ENCODE measurements at regions not wholly inside any gene's neighbourhood (a gene's known extent, or its start where the extent isn't known, plus 50 kb on each side); places are given as distances from the start of the nearest gene placed in this dataset.

DNA sequence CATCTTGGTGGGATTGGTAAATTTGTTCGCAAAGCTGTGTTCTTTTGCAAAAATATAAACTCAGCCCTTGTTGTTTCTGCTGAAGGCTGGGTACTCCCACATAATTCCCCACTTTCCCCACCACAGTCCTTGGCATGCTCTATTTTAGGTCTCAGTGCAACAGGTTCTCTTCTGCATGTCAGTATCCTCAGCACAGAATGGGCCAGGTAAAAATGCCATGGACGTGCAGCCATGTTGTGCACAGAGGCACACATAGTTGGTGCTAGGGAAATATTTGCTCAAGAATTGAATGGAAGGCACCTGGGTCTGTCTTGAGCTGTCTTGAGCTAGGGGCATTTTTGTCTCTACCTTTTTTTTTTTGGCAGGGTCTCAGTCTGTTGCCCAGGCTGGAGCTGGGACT is 87.8 kb upstream of the LHX5 start:
- Histone ChIP-seq H2BK120ac (ENCODE audit: low read depth, low read length) (no peak overlapping the region), H2BK12ac (ENCODE audit: low read length) (no peak overlapping the region), H2BK5ac (ENCODE audit: low read length) (no peak overlapping the region), H4K91ac (ENCODE audit: low read depth, low read length, poor library complexity) (no peak overlapping the region), H3K4me3 (ENCODE audit: low read length in 2 of 2) (no peak overlapping the region), H3K4me2 (ENCODE audit: insufficient read depth, low read length, poor library complexity, severe bottlenecking) (no peak overlapping the region), H3K27me3 (ENCODE audit: control insufficient read depth in 3 of 3, insufficient read depth in 3 of 3, low read depth in 1 of 3, low read length in 3 of 3) (peaks cover 0 to 12% (median 0%) of the 10 kb centered on the region in 3 experiments), H3K9ac (ENCODE audit: low read depth, low read length, poor library complexity) (no peak overlapping the region), H3K14ac (ENCODE audit: low read length) (no peak overlapping the region), H3K79me1 (ENCODE audit: low read depth, low read length) (no peaks in the 10 kb centered on the region), H2AK5ac (ENCODE audit: low read depth, low read length) (no peak overlapping the region), H2BK15ac (ENCODE audit: low read length) (no peak overlapping the region), H3K4ac (ENCODE audit: low read length) (no peak overlapping the region), H3K27ac (replicated peaks; ENCODE audit: low read length) (no peak overlapping the region), H2AFZ (ENCODE audit: low read length) (no peak overlapping the region), H3K23ac (ENCODE audit: low read depth, low read length, poor library complexity) (no peak overlapping the region), H3K9me3 (replicated peaks in 1 of 2; ENCODE audit: control insufficient read depth in 2 of 2, insufficient read depth in 1 of 2, low read depth in 1 of 2, low read length in 2 of 2) (no peaks in the 10 kb centered on the region), H3K18ac (ENCODE audit: low read length) (no peak overlapping the region), H3K4me1 (ENCODE audit: control insufficient read depth in 2 of 2, insufficient read depth in 1 of 2, low read depth in 1 of 2, low read length in 2 of 2) (no peaks in the 10 kb centered on the region), H3K36me3 (replicated peaks in 1 of 2; ENCODE audit: control insufficient read depth in 2 of 2, insufficient read depth in 2 of 2, low read length in 2 of 2) (no peaks in the 10 kb centered on the region), H4K8ac (ENCODE audit: low read depth, low read length) (no peak overlapping the region)
- WGBS, 2 donors (ENCODE audit: extremely low coverage in 2 of 2, insufficient read length in 2 of 2, insufficient replicate concordance in 1 of 2): no CpG with 5 or more reads among the region's 2 CpGs
- no peak for DNase-seq (ENCODE audit: low spot score)

GRCh38 chr12:113555226-113555625 is 83.6 kb upstream of the LHX5 start:
- H3K23ac ChIP-seq (ENCODE audit: low read depth, low read length, poor library complexity): no peak overlapping the region
- H2BK120ac ChIP-seq (ENCODE audit: low read depth, low read length): no peak overlapping the region
- H3K79me1 ChIP-seq (ENCODE audit: low read depth, low read length): no peaks in the 10 kb centered on the region
- DNase-seq (ENCODE audit: low spot score): no peak
- no peak overlapping the region for H2AK5ac ChIP-seq (ENCODE audit: low read depth, low read length)
- H2AFZ ChIP-seq (ENCODE audit: low read length): no peak overlapping the region
- H2BK12ac ChIP-seq (ENCODE audit: low read length): no peak overlapping the region
- no peak overlapping the region for H2BK15ac ChIP-seq (ENCODE audit: low read length)
- no peaks in the 10 kb centered on the region for H3K36me3 ChIP-seq (replicated peaks in 1 of 2; ENCODE audit: control insufficient read depth in 2 of 2, insufficient read depth in 2 of 2, low read length in 2 of 2)
- H3K4me3 ChIP-seq (ENCODE audit: low read length in 2 of 2): no peak overlapping the region
- H3K27ac ChIP-seq (replicated peaks; ENCODE audit: low read length): no peak overlapping the region
- H3K4me2 ChIP-seq (ENCODE audit: insufficient read depth, low read length, poor library complexity, severe bottlenecking): no peak overlapping the region
- H3K27me3 ChIP-seq (ENCODE audit: control insufficient read depth in 3 of 3, insufficient read depth in 3 of 3, low read depth in 1 of 3, low read length in 3 of 3): peaks cover 0 to 5% (median 0%) of the 10 kb centered on the region in 3 experiments
- H3K4me1 ChIP-seq (ENCODE audit: control insufficient read depth in 2 of 2, insufficient read depth in 1 of 2, low read depth in 1 of 2, low read length in 2 of 2): no peaks in the 10 kb centered on the region
- no peak overlapping the region for H3K9ac ChIP-seq (ENCODE audit: low read depth, low read length, poor library complexity)
- H2BK5ac ChIP-seq (ENCODE audit: low read length): no peak overlapping the region
- WGBS, 2 donors (ENCODE audit: extremely low coverage in 2 of 2, insufficient read length in 2 of 2, insufficient replicate concordance in 1 of 2): no CpG with 5 or more reads among the region's 7 CpGs
- no peak overlapping the region for H3K4ac ChIP-seq (ENCODE audit: low read length)
- no peak overlapping the region for H4K8ac ChIP-seq (ENCODE audit: low read depth, low read length)
- H3K18ac ChIP-seq (ENCODE audit: low read length): no peak overlapping the region
- peaks cover 0 to 3% of the 10 kb centered on the region in 2 donors for H3K9me3 ChIP-seq (replicated peaks in 1 of 2; ENCODE audit: control insufficient read depth in 2 of 2, insufficient read depth in 1 of 2, low read depth in 1 of 2, low read length in 2 of 2)
- H3K14ac ChIP-seq (ENCODE audit: low read length): no peak overlapping the region
- H4K91ac ChIP-seq (ENCODE audit: low read depth, low read length, poor library complexity): no peak overlapping the region

DNA sequence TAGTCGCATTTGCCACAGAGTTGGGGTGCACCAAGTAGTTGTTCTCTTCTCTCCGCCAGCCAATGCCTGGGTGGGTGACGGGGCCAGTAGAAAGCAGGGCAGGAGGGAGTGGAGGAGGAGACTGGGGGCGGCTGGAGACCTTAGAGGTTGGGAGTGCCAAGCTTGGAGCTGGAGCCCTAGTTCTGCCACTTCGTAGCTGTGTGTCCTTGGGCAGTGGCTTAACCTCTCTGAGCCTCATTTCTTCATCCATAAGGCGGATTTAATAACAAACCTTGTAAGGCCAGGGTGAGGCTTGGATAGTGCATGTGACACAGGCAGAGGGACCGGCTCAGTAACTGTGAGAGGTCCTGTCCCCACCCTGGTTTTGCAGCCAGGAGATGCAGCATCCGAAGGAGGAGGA is 81.1 kb upstream of the LHX5 start:
- Histone ChIP-seq H2AK5ac (ENCODE audit: low read depth, low read length) (peak overlapping the region; percentile 1), H3K4me2 (ENCODE audit: insufficient read depth, low read length, poor library complexity, severe bottlenecking) (no peak overlapping the region), H3K27me3 (ENCODE audit: control insufficient read depth in 3 of 3, insufficient read depth in 3 of 3, low read depth in 1 of 3, low read length in 3 of 3) (peaks cover 0 to 8% (median 0%) of the 10 kb centered on the region in 3 experiments), H4K8ac (ENCODE audit: low read depth, low read length) (no peak overlapping the region), H3K14ac (ENCODE audit: low read length) (no peak overlapping the region), H2AFZ (ENCODE audit: low read length) (no peak overlapping the region), H2BK15ac (ENCODE audit: low read length) (no peak overlapping the region), H3K79me1 (ENCODE audit: low read depth, low read length) (no peaks in the 10 kb centered on the region), H3K4ac (ENCODE audit: low read length) (peak overlapping the region; percentile 19), H2BK5ac (ENCODE audit: low read length) (no peak overlapping the region), H3K27ac (replicated peaks; ENCODE audit: low read length) (no peak overlapping the region), H2BK120ac (ENCODE audit: low read depth, low read length) (no peak overlapping the region), H3K9me3 (replicated peaks in 1 of 2; ENCODE audit: control insufficient read depth in 2 of 2, insufficient read depth in 1 of 2, low read depth in 1 of 2, low read length in 2 of 2) (peaks cover 0 to 5% of the 10 kb centered on the region in 2 donors), H3K18ac (ENCODE audit: low read length) (peak overlapping the region; percentile 50), H2BK12ac (ENCODE audit: low read length) (no peak overlapping the region), H3K36me3 (replicated peaks in 1 of 2; ENCODE audit: control insufficient read depth in 2 of 2, insufficient read depth in 2 of 2, low read length in 2 of 2) (no peaks in the 10 kb centered on the region), H3K23ac (ENCODE audit: low read depth, low read length, poor library complexity) (no peak overlapping the region), H3K4me3 (ENCODE audit: low read length in 2 of 2) (no peak overlapping the region), H4K91ac (ENCODE audit: low read depth, low read length, poor library complexity) (no peak overlapping the region), H3K9ac (ENCODE audit: low read depth, low read length, poor library complexity) (no peak overlapping the region), H3K4me1 (ENCODE audit: control insufficient read depth in 2 of 2, insufficient read depth in 1 of 2, low read depth in 1 of 2, low read length in 2 of 2) (peaks cover 0 to 2% of the 10 kb centered on the region in 2 donors)
- DNase-seq (ENCODE audit: low spot score): no peak
- WGBS, 2 donors (ENCODE audit: extremely low coverage in 2 of 2, insufficient read length in 2 of 2, insufficient replicate concordance in 1 of 2): no CpG with 5 or more reads among the region's 8 CpGs

- Histone ChIP-seq H3K14ac (ENCODE audit: low read length) (no peak overlapping the region), H3K36me3 (replicated peaks in 1 of 2; ENCODE audit: control insufficient read depth in 2 of 2, insufficient read depth in 2 of 2, low read length in 2 of 2) (no peaks in the 10 kb centered on the region), H3K4ac (ENCODE audit: low read length) (no peak overlapping the region), H2BK120ac (ENCODE audit: low read depth, low read length) (no peak overlapping the region), H2AK5ac (ENCODE audit: low read depth, low read length) (peak overlapping the region; percentile 7), H3K9ac (ENCODE audit: low read depth, low read length, poor library complexity) (no peak overlapping the region), H2BK15ac (ENCODE audit: low read length) (no peak overlapping the region), H4K8ac (ENCODE audit: low read depth, low read length) (no peak overlapping the region), H3K18ac (ENCODE audit: low read length) (no peak overlapping the region), H3K4me1 (ENCODE audit: control insufficient read depth in 2 of 2, insufficient read depth in 1 of 2, low read depth in 1 of 2, low read length in 2 of 2) (peaks cover 0 to 7% of the 10 kb centered on the region in 2 donors), H3K4me3 (ENCODE audit: low read length in 2 of 2) (no peak overlapping the region), H3K9me3 (replicated peaks in 1 of 2; ENCODE audit: control insufficient read depth in 2 of 2, insufficient read depth in 1 of 2, low read depth in 1 of 2, low read length in 2 of 2) (peaks cover 0 to 5% of the 10 kb centered on the region in 2 donors), H2AFZ (ENCODE audit: low read length) (no peak overlapping the region), H2BK5ac (ENCODE audit: low read length) (no peak overlapping the region), H3K23ac (ENCODE audit: low read depth, low read length, poor library complexity) (peak overlapping the region; percentile 17), H3K4me2 (ENCODE audit: insufficient read depth, low read length, poor library complexity, severe bottlenecking) (no peak overlapping the region), H3K27me3 (ENCODE audit: control insufficient read depth in 3 of 3, insufficient read depth in 3 of 3, low read depth in 1 of 3, low read length in 3 of 3) (peaks cover 0 to 13% (median 0%) of the 10 kb centered on the region in 3 experiments), H3K79me1 (ENCODE audit: low read depth, low read length) (no peaks in the 10 kb centered on the region), H2BK12ac (ENCODE audit: low read length) (no peak overlapping the region), H3K27ac (replicated peaks; ENCODE audit: low read length) (no peak overlapping the region), H4K91ac (ENCODE audit: low read depth, low read length, poor library complexity) (no peak overlapping the region)
- DNase-seq (ENCODE audit: low spot score): no peak
- no CpG with 5 or more reads among the region's 4 CpGs for WGBS, 2 donors (ENCODE audit: extremely low coverage in 2 of 2, insufficient read length in 2 of 2, insufficient replicate concordance in 1 of 2)
Measured at GRCh38 chr12:113551563-113551962, 79.9 kb upstream of the LHX5 start.
